Gastrocnemius medialis (tissue), 4 donors: ENCODE measurements at regions not wholly inside any gene's neighbourhood (a gene's known extent, or its start where the extent isn't known, plus 50 kb on each side); places are given as distances from the start of the nearest gene placed in this dataset.

Source experiments
- CTCF ChIP-seq, 5 experiments: fragments of 450-650 bp in 3 of 5; fragments of 200-600 bp in 2 of 5; sonication (generic) in 2 of 5; IDR thresholded peaks in 4 of 5; conservative IDR thresholded peaks in 1 of 5; 1 replicate in 4 of 5; 2 replicates in 1 of 5; pipeline ENCODE4 v1.5.1; 2016 to 2019; ENCODE audit warnings: antibody characterized with exemption in 5 of 5, mild to moderate bottlenecking in 3 of 5, moderate library complexity in 3 of 5
- POLR2A ChIP-seq, 2 donors: fragments of 450-650 bp; IDR thresholded peaks; one replicate each; pipeline ENCODE4 v1.6.1; 2017; ENCODE audit warnings: antibody characterized with exemption in 2 of 2, mild to moderate bottlenecking in 2 of 2, moderate library complexity in 2 of 2

GRCh38 chrX:720250-720649 is 89.7 kb downstream of the SHOX start:
- TF ChIP-seq CTCF (IDR thresholded peaks at IDR 0.05 in 4 of 5, conservative IDR thresholded peaks at IDR 0.05 in 1 of 5), result no peak
- no peak for TF ChIP-seq POLR2A (IDR thresholded peaks at IDR 0.05)
